ENCODE measurements at regions not wholly inside any gene's neighbourhood (a gene's known extent, or its start where the extent isn't known, plus 50 kb on each side); places are given as distances from the start of the nearest gene placed in this dataset.

DNA sequence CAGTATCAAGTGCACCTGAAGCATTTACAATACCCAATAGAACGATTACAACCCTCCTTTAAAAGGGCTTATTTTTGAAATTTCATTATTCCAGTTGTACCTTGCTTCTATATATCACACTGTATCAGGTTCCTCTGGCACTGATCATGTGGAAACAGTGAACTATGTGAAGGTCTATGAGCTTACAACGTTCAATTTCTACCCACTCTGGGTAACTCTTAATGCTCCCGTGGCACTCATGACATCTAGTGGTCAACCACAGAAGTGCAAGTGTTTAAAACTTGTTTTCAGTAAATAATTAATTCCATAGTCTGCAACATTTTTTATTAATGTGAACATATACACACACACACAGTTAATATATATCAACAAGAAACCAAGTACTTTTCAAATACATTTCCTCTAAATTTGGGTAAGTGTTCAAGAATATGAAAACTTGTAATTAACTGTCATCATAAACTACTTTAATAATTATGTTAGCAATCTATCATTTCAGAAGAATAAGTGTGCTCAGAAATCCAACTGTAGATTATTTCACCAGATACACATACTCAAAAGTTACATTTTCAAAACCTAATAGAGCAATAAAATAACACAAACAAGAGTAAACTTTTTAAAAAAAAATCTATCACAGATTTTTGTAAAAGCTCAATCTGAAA is 61.0 kb downstream of the MPP7 start:
- TF ChIP-seq EZH2 (IDR thresholded peaks at IDR 0.05; ENCODE audit: low read length, missing control alignments) = no peak
- TF ChIP-seq, protein P1, sequence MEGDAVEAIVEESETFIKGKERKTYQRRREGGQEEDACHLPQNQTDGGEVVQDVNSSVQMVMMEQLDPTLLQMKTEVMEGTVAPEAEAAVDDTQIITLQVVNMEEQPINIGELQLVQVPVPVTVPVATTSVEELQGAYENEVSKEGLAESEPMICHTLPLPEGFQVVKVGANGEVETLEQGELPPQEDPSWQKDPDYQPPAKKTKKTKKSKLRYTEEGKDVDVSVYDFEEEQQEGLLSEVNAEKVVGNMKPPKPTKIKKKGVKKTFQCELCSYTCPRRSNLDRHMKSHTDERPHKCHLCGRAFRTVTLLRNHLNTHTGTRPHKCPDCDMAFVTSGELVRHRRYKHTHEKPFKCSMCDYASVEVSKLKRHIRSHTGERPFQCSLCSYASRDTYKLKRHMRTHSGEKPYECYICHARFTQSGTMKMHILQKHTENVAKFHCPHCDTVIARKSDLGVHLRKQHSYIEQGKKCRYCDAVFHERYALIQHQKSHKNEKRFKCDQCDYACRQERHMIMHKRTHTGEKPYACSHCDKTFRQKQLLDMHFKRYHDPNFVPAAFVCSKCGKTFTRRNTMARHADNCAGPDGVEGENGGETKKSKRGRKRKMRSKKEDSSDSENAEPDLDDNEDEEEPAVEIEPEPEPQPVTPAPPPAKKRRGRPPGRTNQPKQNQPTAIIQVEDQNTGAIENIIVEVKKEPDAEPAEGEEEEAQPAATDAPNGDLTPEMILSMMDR (conservative IDR thresholded peaks at IDR 0.05 in 1 of 2, IDR thresholded peaks at IDR 0.05 in 1 of 2; ENCODE audit: low read depth in 1 of 2, low read length in 2 of 2) = peak; percentile 93 to 98
